Fibroblast of skin of abdomen (primary cell): ENCODE measurements at regions not wholly inside any gene's neighbourhood (a gene's known extent, or its start where the extent isn't known, plus 50 kb on each side); places are given as distances from the start of the nearest gene placed in this dataset.

Experiments used
- DNase-seq: peaks from one replicate; pipeline ENCODE4 v3.0.0-alpha.2; 2013

- no peak for DNase-seq
Measured at GRCh38 chr12:114884575-114884974, 200.6 kb upstream of the TBX3 start.

- DNase-seq = no peak
Measured at GRCh38 chr12:114882083-114882482, 198.1 kb upstream of the TBX3 start.

- no peak for DNase-seq
Measured at GRCh38 chr12:114879354-114879753, 195.4 kb upstream of the TBX3 start.

- DNase-seq = no peak
Measured at GRCh38 chr12:114878781-114879180, 194.8 kb upstream of the TBX3 start.

GRCh38 chr12:114876968-114877680 lies 193.1 kb upstream of the TBX3 start:
- DNase-seq = no peak

DNA sequence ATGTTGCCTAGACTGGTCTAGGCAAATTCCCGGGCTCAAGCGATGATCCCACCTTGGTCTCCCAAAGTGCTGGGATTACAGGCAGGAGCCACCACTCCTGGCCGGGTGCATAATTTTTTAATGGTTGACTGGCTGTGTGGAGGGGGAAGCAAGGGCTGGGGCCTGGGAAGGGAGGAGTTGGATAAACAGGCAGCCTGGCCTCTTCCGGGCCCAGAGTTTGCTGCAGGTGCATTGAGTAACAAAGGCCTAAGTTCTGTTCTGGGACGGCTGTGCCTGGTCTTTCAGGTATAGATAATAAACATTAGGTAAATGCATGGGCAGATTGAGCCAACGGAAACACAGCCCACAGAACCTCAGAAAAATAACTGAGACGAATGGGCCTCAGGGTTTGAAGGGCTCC lies 191.3 kb upstream of the TBX3 start:
- DNase-seq = no peak

GRCh38 chr12:114873656-114874055 lies 189.7 kb upstream of the TBX3 start:
- DNase-seq = no peak

- DNase-seq = peak; percentile 85
Measured at GRCh38 chr12:114868995-114869834, 185.2 kb upstream of the TBX3 start.

GRCh38 chr12:114866331-114866730 lies 182.4 kb upstream of the TBX3 start:
- DNase-seq = no peak

DNA sequence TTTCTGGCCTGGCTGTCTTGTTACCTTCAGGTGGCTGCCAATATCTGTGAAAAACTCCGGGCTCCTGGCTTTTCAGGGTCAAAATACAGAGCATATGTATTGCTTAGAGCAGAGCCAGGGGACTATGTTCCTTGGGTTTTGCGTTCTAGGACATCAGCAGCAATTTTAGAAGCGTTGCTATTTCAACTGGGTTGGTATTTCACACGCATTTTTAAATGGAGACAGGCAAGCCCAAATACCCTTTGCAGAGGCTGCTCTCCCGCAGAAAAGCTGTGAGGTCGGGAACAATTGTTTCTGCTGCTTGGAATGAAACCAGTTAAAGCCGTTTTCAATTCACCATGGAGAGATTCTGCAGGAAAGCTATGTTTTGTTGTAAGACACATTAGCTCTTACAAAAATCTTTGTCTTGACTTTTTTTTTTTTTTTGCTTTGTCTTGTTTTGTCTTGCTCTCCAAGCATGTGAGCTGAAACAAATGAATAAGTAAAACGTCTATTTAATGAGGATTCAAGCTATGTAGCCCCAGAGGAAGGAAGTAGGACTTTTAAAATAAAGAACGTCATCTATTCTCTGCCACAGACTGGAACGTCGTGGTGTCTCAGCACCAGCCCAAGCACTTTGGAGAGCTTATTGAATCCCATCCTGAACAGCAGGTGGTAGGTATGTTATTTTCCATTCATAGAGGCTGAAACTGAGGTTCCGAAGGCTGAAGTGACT lies 181.0 kb upstream of the TBX3 start:
- DNase-seq = peak; percentile 11

- DNase-seq = no peak
Measured at GRCh38 chr12:114863911-114864310, 179.9 kb upstream of the TBX3 start.

DNA sequence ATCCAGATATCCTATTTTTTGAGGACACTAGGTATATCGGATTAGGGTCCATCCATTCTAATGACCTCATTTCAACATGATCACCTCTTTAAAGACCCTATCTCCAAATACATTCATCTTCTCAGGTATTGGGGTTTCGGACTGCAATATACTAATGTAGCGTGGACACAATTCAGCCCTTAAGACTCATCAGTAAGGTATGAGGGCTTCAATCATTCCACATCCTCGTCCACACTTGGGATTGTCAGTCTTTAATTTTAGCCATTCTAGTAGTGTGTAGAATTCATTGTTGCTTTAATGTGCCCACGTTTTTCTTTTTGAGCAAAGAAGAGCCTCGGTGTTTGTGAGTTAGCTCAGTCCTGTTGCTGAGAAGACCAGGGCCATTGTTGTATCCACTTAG lies 177.0 kb upstream of the TBX3 start:
- no peak for DNase-seq

GRCh38 chr12:114858388-114859146 lies 174.6 kb upstream of the TBX3 start:
- no peak for DNase-seq

DNA sequence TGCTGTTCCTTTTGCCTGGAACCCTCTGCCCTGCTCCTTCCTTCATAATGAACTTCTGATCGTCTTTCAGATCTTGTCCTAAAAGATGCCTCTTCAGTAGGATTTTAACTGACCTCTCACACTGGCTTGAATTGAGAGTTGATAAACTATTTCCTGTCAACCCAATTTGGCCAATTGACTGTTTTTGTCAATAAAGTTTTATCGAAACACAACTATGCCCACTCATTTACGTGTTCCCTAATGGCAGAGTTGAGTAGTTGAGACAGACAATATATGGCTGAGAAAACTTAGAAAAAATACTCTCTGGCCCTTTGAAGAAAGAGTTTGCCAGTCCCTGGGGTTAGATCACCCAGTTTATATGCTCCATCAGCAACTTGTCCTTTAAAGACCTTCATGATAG lies 171.7 kb upstream of the TBX3 start:
- DNase-seq = no peak

- peak; percentile 49 for DNase-seq
Measured at GRCh38 chr12:114852976-114853529, 169.1 kb upstream of the TBX3 start.

GRCh38 chr12:114851981-114852380 lies 168.0 kb upstream of the TBX3 start:
- DNase-seq = no peak

DNA sequence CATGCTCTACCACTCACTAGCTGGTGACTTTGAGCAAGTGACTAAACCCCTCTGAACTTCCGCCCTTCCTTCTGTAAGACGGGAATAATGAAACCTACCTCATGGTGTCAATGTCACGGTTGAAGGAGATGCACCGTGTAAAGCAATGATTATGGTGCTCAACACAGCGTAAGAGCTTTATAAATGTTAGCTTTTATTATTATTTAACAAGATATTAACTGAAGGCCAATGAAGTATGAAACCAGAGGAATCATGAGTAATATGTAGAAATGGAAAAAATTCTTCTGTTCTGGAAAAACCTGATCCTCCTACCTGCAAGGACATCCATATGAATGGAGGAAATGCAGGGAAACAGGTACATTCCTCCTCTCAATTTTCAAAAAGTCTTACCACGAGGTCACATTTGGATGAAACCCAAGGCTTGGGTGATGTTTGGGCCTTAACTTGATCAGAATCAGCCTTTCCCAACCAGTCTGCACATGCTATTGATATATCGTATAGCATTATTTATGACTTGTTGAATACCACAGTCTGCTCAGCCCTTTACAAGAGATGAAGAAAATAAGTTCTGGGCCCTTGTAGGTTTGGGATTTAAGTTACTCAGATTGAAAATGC lies 166.8 kb upstream of the TBX3 start:
- DNase-seq = no peak

DNA sequence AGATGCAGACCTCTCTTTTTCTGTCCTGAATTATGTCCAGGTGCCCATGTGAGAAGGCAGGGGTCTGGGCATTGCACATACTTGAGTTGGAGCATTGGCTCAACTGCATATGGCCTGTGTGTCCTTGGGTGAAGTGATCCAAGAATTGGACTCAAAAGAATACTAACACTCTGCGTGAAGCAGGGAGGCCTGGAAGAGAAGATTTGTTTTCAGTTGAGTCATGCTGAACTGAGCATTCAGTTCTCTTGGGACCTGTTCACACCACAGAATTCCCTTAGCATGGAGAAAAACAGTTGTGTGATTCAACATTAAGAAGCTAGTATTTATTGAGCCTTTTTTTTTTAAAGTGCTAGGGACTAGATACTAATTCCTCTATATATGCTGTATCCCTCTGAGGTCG lies 164.7 kb upstream of the TBX3 start:
- DNase-seq = peak; percentile 94

GRCh38 chr12:114847441-114848035 lies 163.6 kb upstream of the TBX3 start:
- peak; percentile 76 for DNase-seq

DNA sequence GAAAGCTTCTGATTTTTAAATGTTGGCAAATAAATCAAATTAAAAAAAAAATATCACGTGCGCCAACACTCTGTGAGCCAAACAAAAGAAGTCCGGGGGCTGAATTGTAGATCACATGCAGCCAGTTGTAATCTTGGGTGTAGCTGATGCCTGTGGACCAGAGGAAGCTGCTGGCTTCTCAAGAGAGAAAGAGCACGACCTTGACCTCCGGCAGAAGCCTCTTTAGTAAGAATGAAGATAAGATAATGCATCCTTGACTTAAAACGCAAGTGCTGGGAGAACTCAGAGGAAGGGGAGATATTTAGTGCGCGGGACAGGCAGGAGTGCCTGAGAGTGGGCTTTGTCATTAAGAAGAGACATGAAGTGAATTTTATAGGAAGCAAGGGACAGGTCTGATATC lies 162.8 kb upstream of the TBX3 start:
- DNase-seq = no peak

GRCh38 chr12:114841557-114842251 lies 157.7 kb upstream of the TBX3 start:
- DNase-seq = no peak
